ENCODE measurements at regions not wholly inside any gene's neighbourhood (a gene's known extent, or its start where the extent isn't known, plus 50 kb on each side); places are given as distances from the start of the nearest gene placed in this dataset.

- H3K9ac ChIP-seq (ENCODE audit: low read length): no peak overlapping the region
- H3K9me3 ChIP-seq (ENCODE audit: control insufficient read depth, low read length): no peaks in the 10 kb centered on the region
- DNase-seq (ENCODE audit: low read depth): no peak
- H3K4me3 ChIP-seq (ENCODE audit: low read length): no peak overlapping the region
- peaks cover 18% of the 10 kb centered on the region for H3K4me1 ChIP-seq (ENCODE audit: control insufficient read depth, insufficient read depth, low read length)
- no peaks in the 10 kb centered on the region for H3K27me3 ChIP-seq (replicated peaks; ENCODE audit: control insufficient read depth, insufficient read depth, low read length)
- H3K36me3 ChIP-seq (ENCODE audit: control insufficient read depth, insufficient read depth, low read length, severe bottlenecking): no peaks in the 10 kb centered on the region
These were observed 229.4 kb downstream of the DUSP6 start for GRCh38 chr12:89122852-89123251.

DNA sequence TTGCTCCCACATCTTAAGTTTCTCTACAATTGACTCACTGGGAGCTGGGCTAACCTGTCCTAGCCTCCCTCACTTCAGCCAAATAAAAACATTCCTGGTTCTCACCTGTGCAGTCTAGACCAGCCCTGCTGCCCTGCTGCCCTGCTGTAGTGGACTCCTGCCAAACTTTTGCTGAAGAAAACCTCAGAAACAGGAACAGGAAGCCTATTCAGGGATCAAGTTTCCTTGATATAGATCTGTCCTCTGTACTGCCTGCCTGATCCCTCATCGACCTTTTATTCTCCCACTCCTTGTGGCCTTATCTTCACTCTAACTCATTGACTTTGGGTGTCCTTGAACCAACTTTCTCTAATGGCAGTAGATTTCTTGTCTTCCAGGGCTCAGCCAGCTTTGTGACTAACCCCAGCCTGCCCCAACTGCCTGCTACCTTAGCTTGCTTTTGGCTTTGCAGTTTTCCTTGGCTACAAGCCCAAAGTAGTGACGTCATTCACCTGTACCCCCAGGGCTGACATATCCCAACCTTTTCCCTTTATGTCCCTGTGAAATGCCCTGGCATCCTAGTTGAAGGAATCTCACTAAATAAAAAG lies 234.8 kb downstream of the DUSP6 start:
- H3K4me3 ChIP-seq (ENCODE audit: low read length): no peak overlapping the region
- DNase-seq (ENCODE audit: low read depth): no peak

DNA sequence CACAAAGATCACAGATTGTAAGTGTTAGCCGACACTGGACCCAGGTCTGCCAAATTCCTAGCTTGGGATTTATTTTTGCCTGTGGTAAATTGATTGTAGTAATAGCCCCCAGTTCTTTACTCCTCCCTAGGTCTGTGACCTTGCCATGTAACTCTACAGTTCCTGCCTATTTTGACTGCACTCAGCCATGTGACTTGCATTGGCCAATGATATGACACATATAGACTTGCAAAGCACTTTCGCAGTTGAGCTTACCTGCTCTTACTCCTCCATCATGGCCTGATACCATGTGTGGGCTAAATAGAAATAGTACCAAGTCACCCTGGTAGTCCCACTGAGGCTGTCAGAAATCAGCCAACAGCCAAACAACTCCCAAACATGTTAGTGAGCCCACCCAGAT lies 240.3 kb downstream of the DUSP6 start:
- H3K9ac ChIP-seq (ENCODE audit: low read length): no peak overlapping the region

More for the DNA sequence above, 234.8 kb downstream of the DUSP6 start:
- Histone ChIP-seq H3K36me3 (ENCODE audit: control insufficient read depth, insufficient read depth, low read length, severe bottlenecking) (no peaks in the 10 kb centered on the region), H3K27me3 (replicated peaks; ENCODE audit: control insufficient read depth, insufficient read depth, low read length) (no peaks in the 10 kb centered on the region), H3K9me3 (ENCODE audit: control insufficient read depth, low read length) (no peaks in the 10 kb centered on the region), H3K9ac (ENCODE audit: low read length) (no peak overlapping the region), H3K4me1 (ENCODE audit: control insufficient read depth, insufficient read depth, low read length) (peaks cover 3% of the 10 kb centered on the region)

GRCh38 chr12:89108265-89108664 lies 244.0 kb downstream of the DUSP6 start:
- Histone ChIP-seq H3K4me1 (ENCODE audit: control insufficient read depth, insufficient read depth, low read length) (peaks cover 16% of the 10 kb centered on the region), H3K4me3 (ENCODE audit: low read length) (no peak overlapping the region), H3K36me3 (ENCODE audit: control insufficient read depth, insufficient read depth, low read length, severe bottlenecking) (no peaks in the 10 kb centered on the region), H3K9ac (ENCODE audit: low read length) (no peak overlapping the region), H3K9me3 (ENCODE audit: control insufficient read depth, low read length) (no peaks in the 10 kb centered on the region), H3K27me3 (replicated peaks; ENCODE audit: control insufficient read depth, insufficient read depth, low read length) (no peaks in the 10 kb centered on the region)
- no peak for DNase-seq (ENCODE audit: low read depth)

More for the DNA sequence above, 240.3 kb downstream of the DUSP6 start:
- H3K9me3 ChIP-seq (ENCODE audit: control insufficient read depth, low read length): no peaks in the 10 kb centered on the region
- no peak overlapping the region for H3K4me3 ChIP-seq (ENCODE audit: low read length)
- H3K36me3 ChIP-seq (ENCODE audit: control insufficient read depth, insufficient read depth, low read length, severe bottlenecking): no peaks in the 10 kb centered on the region
- H3K27me3 ChIP-seq (replicated peaks; ENCODE audit: control insufficient read depth, insufficient read depth, low read length): no peaks in the 10 kb centered on the region
- H3K4me1 ChIP-seq (ENCODE audit: control insufficient read depth, insufficient read depth, low read length): no peaks in the 10 kb centered on the region
- no peak for DNase-seq (ENCODE audit: low read depth)

DNA sequence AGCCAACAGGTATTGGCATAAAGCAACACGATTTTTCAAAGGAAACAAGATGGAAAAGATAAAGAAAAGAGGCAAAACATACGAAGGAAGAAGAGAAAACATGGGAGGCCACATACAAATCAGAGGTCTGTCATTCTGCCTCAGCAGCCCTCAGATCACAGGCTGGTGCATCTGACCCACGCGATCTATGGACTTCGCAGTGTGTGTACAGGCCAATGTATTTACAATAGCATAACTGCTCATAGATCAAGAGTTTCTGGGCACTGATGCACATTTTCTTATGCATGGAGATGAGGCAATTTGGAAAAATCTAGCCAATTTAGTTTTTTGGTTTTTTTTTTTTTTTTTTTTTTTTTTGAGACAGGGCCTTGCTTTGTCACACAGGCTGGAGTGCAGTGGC lies 245.4 kb downstream of the DUSP6 start:
- no peaks in the 10 kb centered on the region for H3K36me3 ChIP-seq (ENCODE audit: control insufficient read depth, insufficient read depth, low read length, severe bottlenecking)
- no peaks in the 10 kb centered on the region for H3K27me3 ChIP-seq (replicated peaks; ENCODE audit: control insufficient read depth, insufficient read depth, low read length)
- peaks cover 16% of the 10 kb centered on the region for H3K4me1 ChIP-seq (ENCODE audit: control insufficient read depth, insufficient read depth, low read length)
- H3K9me3 ChIP-seq (ENCODE audit: control insufficient read depth, low read length): no peaks in the 10 kb centered on the region
- H3K9ac ChIP-seq (ENCODE audit: low read length): no peak overlapping the region
- no peak for DNase-seq (ENCODE audit: low read depth)
- H3K4me3 ChIP-seq (ENCODE audit: low read length): no peak overlapping the region

GRCh38 chr12:89105243-89105642 lies 247.1 kb downstream of the DUSP6 start:
- Histone ChIP-seq H3K36me3 (ENCODE audit: control insufficient read depth, insufficient read depth, low read length, severe bottlenecking) (no peaks in the 10 kb centered on the region), H3K9ac (ENCODE audit: low read length) (no peak overlapping the region), H3K9me3 (ENCODE audit: control insufficient read depth, low read length) (no peaks in the 10 kb centered on the region), H3K4me1 (ENCODE audit: control insufficient read depth, insufficient read depth, low read length) (peaks cover 16% of the 10 kb centered on the region), H3K4me3 (ENCODE audit: low read length) (no peak overlapping the region), H3K27me3 (replicated peaks; ENCODE audit: control insufficient read depth, insufficient read depth, low read length) (no peaks in the 10 kb centered on the region)
- no peak for DNase-seq (ENCODE audit: low read depth)

- Histone ChIP-seq H3K9me3 (ENCODE audit: control insufficient read depth, low read length) (no peaks in the 10 kb centered on the region), H3K9ac (ENCODE audit: low read length) (peak overlapping the region; percentile 51), H3K4me1 (ENCODE audit: control insufficient read depth, insufficient read depth, low read length) (peaks cover 16% of the 10 kb centered on the region), H3K4me3 (ENCODE audit: low read length) (no peak overlapping the region), H3K27me3 (replicated peaks; ENCODE audit: control insufficient read depth, insufficient read depth, low read length) (no peaks in the 10 kb centered on the region), H3K36me3 (ENCODE audit: control insufficient read depth, insufficient read depth, low read length, severe bottlenecking) (no peaks in the 10 kb centered on the region)
- no peak for DNase-seq (ENCODE audit: low read depth)
These were observed 248.5 kb downstream of the DUSP6 start for GRCh38 chr12:89103831-89104230.

DNA sequence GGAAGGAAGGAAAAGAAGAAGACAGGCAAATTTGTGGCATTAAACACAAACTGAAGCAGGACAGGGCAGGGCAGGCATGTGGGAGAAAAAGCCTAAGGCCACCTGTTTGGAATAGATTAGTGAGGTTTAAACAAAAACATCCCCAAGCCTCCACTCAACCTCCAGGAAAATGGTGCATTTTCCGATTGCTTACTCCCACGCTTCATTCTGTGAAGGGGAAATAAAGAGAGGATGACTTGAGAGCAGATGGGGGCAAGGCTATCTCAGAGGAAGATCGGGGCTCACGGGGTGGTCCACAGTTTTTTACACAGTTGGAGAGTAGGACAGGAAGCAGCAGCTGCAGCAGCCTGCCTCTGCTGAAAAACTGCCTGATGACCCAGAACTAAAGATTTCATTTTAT lies 250.9 kb downstream of the DUSP6 start:
- Histone ChIP-seq H3K9me3 (ENCODE audit: control insufficient read depth, low read length) (no peaks in the 10 kb centered on the region), H3K4me3 (ENCODE audit: low read length) (no peak overlapping the region), H3K4me1 (ENCODE audit: control insufficient read depth, insufficient read depth, low read length) (peaks cover 16% of the 10 kb centered on the region), H3K9ac (ENCODE audit: low read length) (no peak overlapping the region), H3K36me3 (ENCODE audit: control insufficient read depth, insufficient read depth, low read length, severe bottlenecking) (no peaks in the 10 kb centered on the region), H3K27me3 (replicated peaks; ENCODE audit: control insufficient read depth, insufficient read depth, low read length) (no peaks in the 10 kb centered on the region)
- DNase-seq (ENCODE audit: low read depth): no peak

GRCh38 chr12:89098441-89099112 lies 253.7 kb downstream of the DUSP6 start:
- Histone ChIP-seq H3K9me3 (ENCODE audit: control insufficient read depth, low read length) (no peaks in the 10 kb centered on the region), H3K4me1 (ENCODE audit: control insufficient read depth, insufficient read depth, low read length) (peaks cover 4% of the 10 kb centered on the region), H3K4me3 (ENCODE audit: low read length) (no peak overlapping the region), H3K9ac (ENCODE audit: low read length) (no peak overlapping the region), H3K36me3 (ENCODE audit: control insufficient read depth, insufficient read depth, low read length, severe bottlenecking) (no peaks in the 10 kb centered on the region), H3K27me3 (replicated peaks; ENCODE audit: control insufficient read depth, insufficient read depth, low read length) (no peaks in the 10 kb centered on the region)
- no peak for DNase-seq (ENCODE audit: low read depth)

DNA sequence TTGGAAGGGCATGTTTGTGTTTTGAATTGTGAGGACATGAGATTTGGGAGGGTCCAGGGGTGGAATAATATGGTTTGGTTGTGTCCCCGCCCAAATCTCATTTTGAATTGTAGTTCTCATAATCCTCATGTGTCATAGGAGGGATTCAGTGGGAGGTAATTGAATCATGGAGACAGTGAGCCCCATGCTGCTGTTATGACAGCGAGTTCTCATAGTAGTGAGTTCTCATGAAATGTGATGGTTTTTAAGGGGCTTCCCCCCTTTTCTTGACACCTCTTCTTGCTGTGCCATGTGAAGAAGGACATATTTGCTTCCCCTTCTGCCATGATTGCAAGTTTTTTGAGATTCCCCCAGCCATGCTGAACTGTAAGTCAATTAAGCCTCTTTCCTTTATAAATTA lies 260.0 kb downstream of the DUSP6 start:
- H3K9me3 ChIP-seq (ENCODE audit: control insufficient read depth, low read length): peaks cover 12% of the 10 kb centered on the region
- H3K4me3 ChIP-seq (ENCODE audit: low read length): no peak overlapping the region
- DNase-seq (ENCODE audit: low read depth): no peak
- no peaks in the 10 kb centered on the region for H3K36me3 ChIP-seq (ENCODE audit: control insufficient read depth, insufficient read depth, low read length, severe bottlenecking)
- H3K9ac ChIP-seq (ENCODE audit: low read length): no peak overlapping the region
- H3K27me3 ChIP-seq (replicated peaks; ENCODE audit: control insufficient read depth, insufficient read depth, low read length): no peaks in the 10 kb centered on the region
- no peaks in the 10 kb centered on the region for H3K4me1 ChIP-seq (ENCODE audit: control insufficient read depth, insufficient read depth, low read length)

- no peak overlapping the region for H3K4me3 ChIP-seq (ENCODE audit: low read length)
- DNase-seq (ENCODE audit: low read depth): no peak
These were observed 260.9 kb downstream of the DUSP6 start for GRCh38 chr12:89091293-89091841.

More at GRCh38 chr12:89091293-89091841, 260.9 kb downstream of the DUSP6 start:
- H3K27me3 ChIP-seq (replicated peaks; ENCODE audit: control insufficient read depth, insufficient read depth, low read length): no peaks in the 10 kb centered on the region
- H3K9me3 ChIP-seq (ENCODE audit: control insufficient read depth, low read length): peaks cover 12% of the 10 kb centered on the region
- no peaks in the 10 kb centered on the region for H3K36me3 ChIP-seq (ENCODE audit: control insufficient read depth, insufficient read depth, low read length, severe bottlenecking)
- H3K4me1 ChIP-seq (ENCODE audit: control insufficient read depth, insufficient read depth, low read length): no peaks in the 10 kb centered on the region
- no peak overlapping the region for H3K9ac ChIP-seq (ENCODE audit: low read length)

Measured in adipocyte (in vitro differentiated cells).